ENCODE measurements at regions not wholly inside any gene's neighbourhood (a gene's known extent, or its start where the extent isn't known, plus 50 kb on each side); places are given as distances from the start of the nearest gene placed in this dataset.

DNA sequence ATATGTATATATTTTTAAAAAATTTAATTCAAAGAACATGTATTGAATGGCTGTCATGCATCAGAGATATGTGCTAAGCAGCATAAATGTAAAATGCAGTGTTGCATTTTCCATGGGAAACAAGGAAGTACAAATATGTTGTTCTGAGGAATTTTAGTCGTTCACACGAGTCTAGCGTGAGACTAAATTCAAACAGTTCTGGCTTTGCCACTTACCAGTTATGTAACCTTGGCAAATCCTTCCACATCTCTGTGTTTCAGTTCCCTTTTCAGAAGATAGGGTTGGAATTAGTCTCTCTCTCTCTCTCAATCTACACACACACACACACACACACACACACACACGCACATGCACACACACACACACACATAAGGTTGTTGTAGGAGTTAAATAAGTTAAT lies 305.4 kb downstream of the UTRN start:
- CTCF ChIA-PET, result interaction anchor here (0.6 kb wide), 1 partner anchor 215 kb away, joined by 3 read pairs; no protein-coding TSS in a partner anchor
- Mint-ChIP-seq H3K4me1 (peaks cover 17% of the 10 kb centered on the region), H3K36me3 (ENCODE audit: low read depth) (peaks cover 42% of the 10 kb centered on the region), H3K27me3 (no peaks in the 10 kb centered on the region), H3K9me3 (no peaks in the 10 kb centered on the region), H3K4me3 (no peak overlapping the region), H3K27ac (no peak overlapping the region)
- DNase-seq, result no peak
- POLR2A ChIA-PET, result no interaction called here

GRCh38 chr6:144593392-144593791 lies 308.3 kb downstream of the UTRN start:
- H3K27ac Mint-ChIP-seq, result no peak overlapping the region
- no peaks in the 10 kb centered on the region for H3K27me3 Mint-ChIP-seq
- H3K4me3 Mint-ChIP-seq, result no peak overlapping the region
- H3K36me3 Mint-ChIP-seq (ENCODE audit: low read depth), result peaks cover 35% of the 10 kb centered on the region
- DNase-seq, result no peak
- H3K4me1 Mint-ChIP-seq, result peaks cover 11% of the 10 kb centered on the region
- no peaks in the 10 kb centered on the region for H3K9me3 Mint-ChIP-seq
- CTCF ChIA-PET, result interaction anchor here (0.6 kb wide), 1 partner anchor 539 kb away, joined by 3 read pairs; no protein-coding TSS in a partner anchor
- POLR2A ChIA-PET, result interaction anchor here (1.0 kb wide), 1 partner anchor 21 kb away, joined by 3 read pairs; no protein-coding TSS in a partner anchor

- peaks cover 31% of the 10 kb centered on the region for H3K36me3 Mint-ChIP-seq (ENCODE audit: low read depth)
- H3K9me3 Mint-ChIP-seq, result no peaks in the 10 kb centered on the region
- POLR2A ChIA-PET, result no interaction called here
- H3K27me3 Mint-ChIP-seq, result no peaks in the 10 kb centered on the region
- H3K4me3 Mint-ChIP-seq, result no peak overlapping the region
- DNase-seq, result no peak
- CTCF ChIA-PET, result no interaction called here
- H3K27ac Mint-ChIP-seq, result no peak overlapping the region
- peaks cover 10% of the 10 kb centered on the region for H3K4me1 Mint-ChIP-seq
Observed at GRCh38 chr6:144594585-144594984, 309.4 kb downstream of the UTRN start.

DNA sequence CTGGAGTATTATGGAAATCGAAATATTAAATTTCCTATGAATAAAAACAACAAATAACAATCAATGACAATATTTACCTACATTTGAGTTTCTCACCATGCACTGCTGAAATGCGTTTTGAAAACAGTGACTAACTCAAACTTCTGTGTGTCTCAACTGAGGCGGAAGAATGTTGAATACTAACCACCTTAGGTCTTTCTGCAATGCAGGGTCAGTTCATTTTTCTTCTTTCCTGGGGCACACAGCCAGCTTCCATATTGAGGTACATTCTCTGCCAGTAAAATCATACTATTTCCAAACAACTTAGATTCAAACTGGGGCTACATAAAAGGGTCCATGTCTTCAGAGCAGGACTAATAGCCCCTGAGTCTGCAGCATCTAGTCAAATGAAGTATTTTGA lies 310.1 kb downstream of the UTRN start:
- H3K27ac Mint-ChIP-seq, result no peak overlapping the region
- H3K36me3 Mint-ChIP-seq (ENCODE audit: low read depth), result peaks cover 35% of the 10 kb centered on the region
- peaks cover 10% of the 10 kb centered on the region for H3K4me1 Mint-ChIP-seq
- H3K9me3 Mint-ChIP-seq, result no peaks in the 10 kb centered on the region
- H3K27me3 Mint-ChIP-seq, result no peaks in the 10 kb centered on the region
- DNase-seq, result no peak
- no peak overlapping the region for H3K4me3 Mint-ChIP-seq
- ChIA-PET POLR2A (no interaction called here), CTCF (no interaction called here)

DNA sequence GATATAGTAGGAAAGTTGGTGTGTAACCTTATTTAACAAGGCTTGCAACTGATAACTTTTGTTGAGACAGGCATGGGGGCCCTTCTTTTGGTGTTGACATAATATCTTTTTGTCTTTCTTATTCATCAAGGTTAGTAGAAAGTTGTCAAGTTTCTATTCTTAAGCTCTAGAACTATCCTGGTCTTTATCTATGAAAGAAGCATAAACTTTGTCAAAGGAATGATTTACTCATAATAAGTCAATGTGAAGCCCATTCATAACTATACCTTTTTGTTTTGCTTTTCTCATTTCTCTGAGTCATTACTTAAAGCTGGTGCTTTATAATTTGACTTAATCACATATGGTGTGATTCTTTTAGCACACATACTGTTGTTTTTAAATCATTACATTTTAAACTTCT lies 312.4 kb downstream of the UTRN start:
- Mint-ChIP-seq H3K4me3 (no peak overlapping the region), H3K36me3 (ENCODE audit: low read depth) (peaks cover 35% of the 10 kb centered on the region), H3K9me3 (peaks cover 3% of the 10 kb centered on the region), H3K27me3 (no peaks in the 10 kb centered on the region), H3K4me1 (peaks cover 20% of the 10 kb centered on the region), H3K27ac (no peak overlapping the region)
- CTCF ChIA-PET, result interaction anchor here (0.9 kb wide), 1 partner anchor 9 kb away, joined by 4 read pairs; no protein-coding TSS in a partner anchor
- DNase-seq, result no peak
- POLR2A ChIA-PET, result interaction anchor here (1.4 kb wide), 1 partner anchor 14 kb away, joined by 4 read pairs; no protein-coding TSS in a partner anchor

GRCh38 chr6:144599615-144600014 lies 314.5 kb downstream of the UTRN start:
- peaks cover 34% of the 10 kb centered on the region for H3K4me1 Mint-ChIP-seq
- H3K4me3 Mint-ChIP-seq, result no peak overlapping the region
- peaks cover 3% of the 10 kb centered on the region for H3K9me3 Mint-ChIP-seq
- peaks cover 28% of the 10 kb centered on the region for H3K36me3 Mint-ChIP-seq (ENCODE audit: low read depth)
- ChIA-PET POLR2A (no interaction called here), CTCF (interaction anchor here (1.9 kb wide), 1 partner anchor 16 kb away, joined by 6 read pairs; no protein-coding TSS in a partner anchor)
- no peaks in the 10 kb centered on the region for H3K27me3 Mint-ChIP-seq
- no peak for DNase-seq
- no peak overlapping the region for H3K27ac Mint-ChIP-seq

GRCh38 chr6:144601221-144601620 lies 316.1 kb downstream of the UTRN start:
- peaks cover 27% of the 10 kb centered on the region for H3K36me3 Mint-ChIP-seq (ENCODE audit: low read depth)
- H3K27me3 Mint-ChIP-seq, result no peaks in the 10 kb centered on the region
- no peak overlapping the region for H3K4me3 Mint-ChIP-seq
- ChIA-PET CTCF (interaction anchor here (1.9 kb wide), 1 partner anchor 18 kb away, joined by 6 read pairs; no protein-coding TSS in a partner anchor), POLR2A (interaction anchor here (1.1 kb wide), 1 partner anchor 18 kb away, joined by 4 read pairs; no protein-coding TSS in a partner anchor)
- H3K27ac Mint-ChIP-seq, result no peak overlapping the region
- no peak for DNase-seq
- H3K4me1 Mint-ChIP-seq, result peaks cover 34% of the 10 kb centered on the region
- H3K9me3 Mint-ChIP-seq, result peaks cover 3% of the 10 kb centered on the region

- H3K36me3 Mint-ChIP-seq (ENCODE audit: low read depth), result peaks cover 41% of the 10 kb centered on the region
- H3K27ac Mint-ChIP-seq, result peak overlapping the region; percentile 53
- H3K27me3 Mint-ChIP-seq, result no peaks in the 10 kb centered on the region
- H3K4me3 Mint-ChIP-seq, result no peak overlapping the region
- ChIA-PET POLR2A (interaction anchor here (1.0 kb wide), 1 partner anchor 19 kb away, joined by 3 read pairs; no protein-coding TSS in a partner anchor), CTCF (interaction anchor here (1.3 kb wide), 1 partner anchor 17 kb away, joined by 5 read pairs; no protein-coding TSS in a partner anchor)
- peaks cover 38% of the 10 kb centered on the region for H3K4me1 Mint-ChIP-seq
- DNase-seq, result no peak
- H3K9me3 Mint-ChIP-seq, result peaks cover 3% of the 10 kb centered on the region
Observed at GRCh38 chr6:144602523-144603180, 317.5 kb downstream of the UTRN start.

DNA sequence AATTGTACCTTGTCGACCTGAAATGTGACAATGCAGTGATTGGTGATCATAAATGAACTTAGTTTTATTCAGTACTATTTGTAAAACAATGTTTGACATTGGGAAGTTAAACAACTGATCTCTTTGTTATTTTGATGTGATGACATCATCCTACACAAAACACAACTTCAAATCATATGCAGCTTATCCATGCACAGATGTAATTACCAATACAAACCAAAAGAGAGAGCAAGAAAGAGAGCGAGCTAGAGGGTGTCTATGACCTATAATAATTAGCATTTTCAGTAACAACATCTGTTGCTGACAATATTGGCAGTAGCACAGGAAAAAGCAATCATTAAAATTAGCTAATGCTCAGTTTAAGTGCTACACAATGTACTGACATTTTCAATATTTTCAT lies 320.9 kb downstream of the UTRN start:
- ChIA-PET POLR2A (no interaction called here), CTCF (interaction anchor here (0.7 kb wide), 1 partner anchor 227 kb away, joined by 3 read pairs; no protein-coding TSS in a partner anchor)
- Mint-ChIP-seq H3K4me3 (no peak overlapping the region), H3K36me3 (ENCODE audit: low read depth) (peaks cover 35% of the 10 kb centered on the region), H3K9me3 (peaks cover 2% of the 10 kb centered on the region), H3K27me3 (no peaks in the 10 kb centered on the region), H3K27ac (no peak overlapping the region), H3K4me1 (peaks cover 44% of the 10 kb centered on the region)
- DNase-seq, result no peak

GRCh38 chr6:144607998-144608735 lies 323.0 kb downstream of the UTRN start:
- peaks cover 29% of the 10 kb centered on the region for H3K36me3 Mint-ChIP-seq (ENCODE audit: low read depth)
- peaks cover 2% of the 10 kb centered on the region for H3K9me3 Mint-ChIP-seq
- CTCF ChIA-PET, result no interaction called here
- POLR2A ChIA-PET, result no interaction called here
- H3K27me3 Mint-ChIP-seq, result no peaks in the 10 kb centered on the region
- no peak overlapping the region for H3K4me3 Mint-ChIP-seq
- peaks cover 35% of the 10 kb centered on the region for H3K4me1 Mint-ChIP-seq
- no peak overlapping the region for H3K27ac Mint-ChIP-seq
- DNase-seq, result no peak

GRCh38 chr6:144612811-144613210 lies 327.7 kb downstream of the UTRN start:
- no peak for DNase-seq
- Mint-ChIP-seq H3K9me3 (peaks cover 1% of the 10 kb centered on the region), H3K27ac (no peak overlapping the region), H3K4me3 (no peak overlapping the region), H3K4me1 (peaks cover 25% of the 10 kb centered on the region), H3K27me3 (no peaks in the 10 kb centered on the region), H3K36me3 (ENCODE audit: low read depth) (peaks cover 6% of the 10 kb centered on the region)
- POLR2A ChIA-PET, result no interaction called here
- CTCF ChIA-PET, result no interaction called here

DNA sequence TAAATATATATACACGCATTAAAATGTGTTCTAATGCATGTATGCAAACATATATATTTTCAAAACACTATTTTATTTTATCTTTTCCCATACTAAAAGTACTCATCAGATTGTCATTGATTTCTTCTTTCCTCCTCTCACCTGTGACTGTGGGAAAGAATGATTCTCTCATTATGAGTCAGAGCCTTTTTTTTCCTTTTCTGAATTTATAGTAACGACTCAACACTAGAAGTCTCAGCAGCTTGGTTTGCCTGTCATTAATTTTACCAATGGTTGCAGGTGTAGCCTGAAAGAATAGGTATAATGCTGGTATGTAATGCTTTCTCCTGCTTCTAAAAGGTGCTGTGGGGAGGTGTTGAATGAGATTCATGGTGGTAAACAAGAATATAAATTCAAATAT lies 328.7 kb downstream of the UTRN start:
- no peaks in the 10 kb centered on the region for H3K36me3 Mint-ChIP-seq (ENCODE audit: low read depth)
- H3K4me3 Mint-ChIP-seq, result no peak overlapping the region
- no peaks in the 10 kb centered on the region for H3K27me3 Mint-ChIP-seq
- H3K9me3 Mint-ChIP-seq, result no peaks in the 10 kb centered on the region
- H3K27ac Mint-ChIP-seq, result no peak overlapping the region
- DNase-seq, result no peak
- ChIA-PET CTCF (no interaction called here), POLR2A (interaction anchor here (0.7 kb wide), 1 partner anchor 20 kb away, joined by 3 read pairs; no protein-coding TSS in a partner anchor)
- H3K4me1 Mint-ChIP-seq, result peaks cover 14% of the 10 kb centered on the region

- CTCF ChIA-PET, result interaction anchor here (0.7 kb wide), 1 partner anchor 1026 kb away, joined by 4 read pairs; no protein-coding TSS in a partner anchor
- no peak overlapping the region for H3K4me3 Mint-ChIP-seq
- H3K9me3 Mint-ChIP-seq, result no peaks in the 10 kb centered on the region
- POLR2A ChIA-PET, result no interaction called here
- no peak for DNase-seq
- peaks cover 14% of the 10 kb centered on the region for H3K4me1 Mint-ChIP-seq
- H3K27ac Mint-ChIP-seq, result no peak overlapping the region
- H3K36me3 Mint-ChIP-seq (ENCODE audit: low read depth), result no peaks in the 10 kb centered on the region
- H3K27me3 Mint-ChIP-seq, result no peaks in the 10 kb centered on the region
Observed at GRCh38 chr6:144615870-144616269, 330.7 kb downstream of the UTRN start.

Measured in activated CD4-positive, alpha-beta memory T cell treated with anti-CD3 and anti-CD28 coated beads, Interleukin-2, amount 10 ng/mL, durations not matched to agents 7 days and 5 days (primary cell).